T-helper 17 cell (primary cell): ENCODE measurements at regions not wholly inside any gene's neighbourhood (a gene's known extent, or its start where the extent isn't known, plus 50 kb on each side); places are given as distances from the start of the nearest gene placed in this dataset.

Experiments used
- ATAC-seq: fragments of 150-1000 bp; cut with Tn5 transposase; 2 replicates; pipeline ENCODE4 v1.10.0; 2021; ENCODE audit warnings: mild to moderate bottlenecking, moderate library complexity
- DNase-seq, 3 donors: peaks; one replicate each; pipeline versions ENCODE4 v3.0.0 to v3.0.0-alpha.2; 2020 to 2021
- H3K9me3 ChIP-seq: one replicate; pipeline ENCODE4 v1.7.0; 2013; ENCODE audit warnings: low read length, mild to moderate bottlenecking; ENCODE audit not compliant: control insufficient read depth, poor library complexity, severe bottlenecking
- H3K27ac Mint-ChIP-seq: one replicate; pipeline ENCODE4 v1.8.0; 2022; ENCODE audit warnings: mild to moderate bottlenecking, moderate library complexity, mixed read lengths
- H3K27me3 Mint-ChIP-seq: one replicate; pipeline ENCODE4 v1.8.0; 2022; ENCODE audit warnings: mixed read lengths
- H3K36me3 Mint-ChIP-seq: one replicate; pipeline ENCODE4 v1.8.0; 2022; ENCODE audit warnings: low read depth, mixed read lengths
- H3K4me1 Mint-ChIP-seq: one replicate; pipeline ENCODE4 v1.8.0; 2022; ENCODE audit warnings: mild to moderate bottlenecking, mixed read lengths
- H3K4me3 Mint-ChIP-seq: one replicate; pipeline ENCODE4 v1.8.0; 2022; ENCODE audit warnings: mild to moderate bottlenecking, moderate library complexity, mixed read lengths

DNA sequence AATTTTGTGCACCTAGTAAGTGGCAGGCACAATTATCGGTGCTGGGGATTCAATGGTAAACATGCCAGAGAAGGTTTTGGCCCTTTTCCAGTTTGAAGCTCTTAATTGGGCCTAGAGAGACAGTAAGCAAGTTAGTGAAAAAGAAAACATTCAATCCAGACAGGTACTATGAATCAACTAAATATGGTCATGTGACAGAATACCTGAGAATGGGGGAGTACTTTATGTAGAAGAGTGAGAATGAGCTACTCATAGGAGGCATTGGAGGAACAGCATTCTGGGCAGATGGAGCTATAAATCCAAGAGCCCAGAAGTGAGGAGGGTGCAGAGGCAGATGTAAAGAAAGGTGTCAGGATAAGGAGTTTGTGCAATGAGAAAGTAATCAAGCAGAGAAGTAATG lies 1017.9 kb downstream of the ADGRL2 start:
- H3K4me3 Mint-ChIP-seq: peak overlapping the region; percentile 10

DNA sequence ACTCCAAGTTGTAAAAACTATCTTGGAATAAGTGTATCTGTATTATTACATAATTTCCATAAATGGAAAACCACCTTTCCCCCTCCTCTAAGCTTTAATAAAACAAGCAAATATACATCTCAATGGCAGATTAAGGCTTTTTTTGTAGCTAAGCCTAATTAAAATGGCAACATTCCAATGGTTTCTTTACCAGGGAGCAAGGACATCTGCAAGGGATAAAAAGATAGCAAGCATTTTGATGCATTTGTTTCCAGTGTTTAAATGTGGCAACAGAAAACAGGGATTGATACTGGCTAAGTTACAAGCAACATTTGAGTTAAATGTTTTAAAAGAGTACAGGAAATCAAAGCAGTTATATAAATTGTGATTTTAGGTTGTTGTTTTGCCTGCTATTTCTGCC lies 1012.7 kb downstream of the ADGRL2 start:
- DNase-seq: no peak
- no peaks in the 10 kb centered on the region for H3K27me3 Mint-ChIP-seq
- H3K27ac Mint-ChIP-seq: no peak overlapping the region

More for the DNA sequence above, 1017.9 kb downstream of the ADGRL2 start:
- no peak overlapping the region for H3K27ac Mint-ChIP-seq
- H3K36me3 Mint-ChIP-seq: no peaks in the 10 kb centered on the region
- DNase-seq (no peak), ATAC-seq (no peak)
- H3K27me3 Mint-ChIP-seq: no peaks in the 10 kb centered on the region
- H3K4me1 Mint-ChIP-seq: peaks cover 13% of the 10 kb centered on the region
- no peaks in the 10 kb centered on the region for H3K9me3 ChIP-seq

DNA sequence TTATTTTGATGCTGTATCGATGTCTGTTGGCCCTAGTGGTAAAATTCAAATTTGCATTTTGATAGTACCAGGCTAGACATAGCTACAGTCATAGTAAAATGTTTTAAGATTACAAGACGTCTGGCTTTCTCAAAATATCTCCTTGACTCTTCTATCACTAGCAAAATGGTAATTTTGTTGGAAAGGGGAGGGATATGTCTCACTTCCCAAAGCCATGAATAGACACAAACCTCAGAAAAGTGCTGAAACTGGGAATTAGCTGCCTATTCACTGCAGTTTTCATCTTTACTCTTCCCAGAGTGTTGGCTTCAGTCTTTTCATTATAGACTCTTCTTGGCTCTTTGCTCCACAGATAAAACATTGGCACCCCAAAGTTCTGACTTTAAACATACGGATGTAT lies 1009.9 kb downstream of the ADGRL2 start:
- no peak for ATAC-seq
- Mint-ChIP-seq H3K36me3 (no peaks in the 10 kb centered on the region), H3K27ac (no peak overlapping the region), H3K27me3 (no peaks in the 10 kb centered on the region), H3K4me3 (no peak overlapping the region), H3K4me1 (no peaks in the 10 kb centered on the region)
- H3K9me3 ChIP-seq: no peaks in the 10 kb centered on the region
- no peak for DNase-seq

More for the DNA sequence above, 1012.7 kb downstream of the ADGRL2 start:
- no peak for ATAC-seq
- no peaks in the 10 kb centered on the region for H3K9me3 ChIP-seq
- Mint-ChIP-seq H3K36me3 (no peaks in the 10 kb centered on the region), H3K4me3 (no peak overlapping the region), H3K4me1 (no peaks in the 10 kb centered on the region)

DNA sequence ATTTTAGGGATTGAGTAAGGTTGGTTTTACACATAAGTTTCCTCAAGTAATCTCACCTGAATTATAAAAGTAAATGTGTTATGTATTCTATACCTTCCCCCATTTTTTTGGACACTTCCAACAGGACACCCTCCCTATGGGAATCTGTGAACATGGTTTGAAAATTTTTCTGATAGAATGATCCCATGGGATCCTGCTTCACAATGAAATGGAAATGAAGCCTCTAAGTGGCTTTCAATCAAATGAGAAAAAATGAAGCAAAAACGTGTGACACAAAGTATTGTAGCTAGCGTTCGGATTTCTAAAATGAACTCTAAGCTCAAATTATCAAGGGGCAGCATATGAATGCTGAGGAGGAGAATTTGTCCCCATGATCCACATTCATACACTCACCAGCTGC lies 1006.8 kb downstream of the ADGRL2 start:
- no peaks in the 10 kb centered on the region for H3K36me3 Mint-ChIP-seq
- H3K27ac Mint-ChIP-seq: no peak overlapping the region
- H3K9me3 ChIP-seq: no peaks in the 10 kb centered on the region
- no peaks in the 10 kb centered on the region for H3K4me1 Mint-ChIP-seq
- H3K4me3 Mint-ChIP-seq: no peak overlapping the region
- no peak for DNase-seq
- no peaks in the 10 kb centered on the region for H3K27me3 Mint-ChIP-seq
- ATAC-seq: no peak

- Mint-ChIP-seq H3K4me1 (no peaks in the 10 kb centered on the region), H3K27me3 (no peaks in the 10 kb centered on the region), H3K27ac (no peak overlapping the region), H3K36me3 (no peaks in the 10 kb centered on the region), H3K4me3 (no peak overlapping the region)
- H3K9me3 ChIP-seq: no peaks in the 10 kb centered on the region
- DNase-seq (no peak), ATAC-seq (no peak)
Measured at GRCh38 chr1:82806133-82806532, 1005.4 kb downstream of the ADGRL2 start.

- Mint-ChIP-seq H3K4me1 (no peaks in the 10 kb centered on the region), H3K4me3 (no peak overlapping the region), H3K27me3 (no peaks in the 10 kb centered on the region), H3K36me3 (no peaks in the 10 kb centered on the region), H3K27ac (no peak overlapping the region)
- ATAC-seq (no peak), DNase-seq (no peak)
- no peaks in the 10 kb centered on the region for H3K9me3 ChIP-seq
Measured at GRCh38 chr1:82801176-82801575, 1000.4 kb downstream of the ADGRL2 start.

DNA sequence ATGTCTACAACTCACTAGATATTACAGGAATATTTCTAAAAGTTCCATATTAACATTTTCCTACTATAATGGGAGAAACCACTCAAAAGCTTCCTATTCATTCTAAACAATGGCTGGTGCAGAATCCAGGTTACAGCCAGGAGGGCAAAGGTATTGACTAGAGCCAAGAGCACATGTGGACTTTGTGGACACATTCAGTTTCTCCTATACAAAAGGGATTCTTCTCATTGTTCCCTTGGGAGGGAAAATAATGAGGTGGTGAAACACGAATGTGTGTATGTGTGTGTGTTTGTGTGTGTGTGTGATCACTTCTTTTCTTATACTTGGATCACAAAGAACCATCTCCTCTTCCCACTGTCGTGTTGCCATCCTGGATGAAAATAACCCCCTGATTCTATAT lies 1000.0 kb downstream of the ADGRL2 start:
- Mint-ChIP-seq H3K4me3 (no peak overlapping the region), H3K27me3 (no peaks in the 10 kb centered on the region), H3K36me3 (no peaks in the 10 kb centered on the region), H3K4me1 (no peaks in the 10 kb centered on the region), H3K27ac (no peak overlapping the region)
- H3K9me3 ChIP-seq: no peaks in the 10 kb centered on the region
- ATAC-seq (no peak), DNase-seq (no peak)

DNA sequence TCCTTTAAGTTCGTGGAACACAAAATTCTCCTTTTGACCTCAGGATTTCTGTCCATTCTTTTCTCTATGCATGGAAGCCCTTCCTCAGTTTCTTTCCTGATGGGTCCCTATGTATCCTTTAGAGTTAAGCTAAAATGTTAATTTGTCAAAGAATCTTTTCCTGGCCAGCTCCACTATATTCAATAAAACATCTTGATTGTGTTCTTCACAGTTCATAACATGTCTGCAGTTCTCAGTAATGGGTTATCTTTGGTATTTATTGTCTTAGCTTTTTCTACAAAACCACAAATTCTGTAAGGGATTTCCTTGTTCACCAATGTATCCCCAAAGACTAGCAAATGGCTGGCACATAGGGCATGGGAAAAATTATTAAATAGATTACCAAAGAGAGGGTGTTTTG lies 998.5 kb downstream of the ADGRL2 start:
- no peaks in the 10 kb centered on the region for H3K27me3 Mint-ChIP-seq
- H3K9me3 ChIP-seq: no peaks in the 10 kb centered on the region
- no peak overlapping the region for H3K27ac Mint-ChIP-seq
- H3K36me3 Mint-ChIP-seq: no peaks in the 10 kb centered on the region
- DNase-seq (no peak), ATAC-seq (no peak)
- H3K4me3 Mint-ChIP-seq: no peak overlapping the region
- H3K4me1 Mint-ChIP-seq: no peaks in the 10 kb centered on the region

DNA sequence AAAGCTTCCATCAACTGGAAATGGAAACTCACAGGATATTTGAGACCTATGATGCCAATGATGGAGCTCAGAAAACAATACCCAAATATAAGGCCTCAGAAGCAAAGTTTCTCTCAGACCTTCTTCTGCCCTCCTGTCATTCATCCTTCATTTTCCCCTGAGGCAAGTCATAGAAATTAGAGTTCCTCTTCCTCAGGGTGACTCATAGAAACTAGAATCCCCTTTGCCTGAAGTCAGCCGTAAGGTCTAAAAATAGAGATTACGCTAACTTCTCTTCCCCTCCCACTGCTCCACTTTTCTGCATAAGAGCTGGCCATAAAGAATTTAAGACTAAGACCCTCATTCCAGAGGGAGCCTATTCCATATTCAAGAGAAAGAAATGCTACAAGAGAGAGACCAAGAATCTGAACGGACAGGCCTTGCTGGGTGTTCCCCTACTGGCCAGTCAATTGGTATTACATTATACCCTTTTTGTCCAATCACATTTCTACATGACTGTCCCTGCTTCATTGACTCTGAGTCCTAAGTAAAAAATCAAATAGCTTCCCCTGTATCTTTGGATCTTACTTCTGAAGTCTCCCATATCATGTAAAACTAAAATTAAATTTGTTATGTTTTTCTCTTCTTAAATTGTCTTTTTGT lies 994.9 kb downstream of the ADGRL2 start:
- Mint-ChIP-seq H3K4me1 (no peaks in the 10 kb centered on the region), H3K27ac (no peak overlapping the region), H3K36me3 (no peaks in the 10 kb centered on the region), H3K4me3 (no peak overlapping the region), H3K27me3 (no peaks in the 10 kb centered on the region)
- ATAC-seq (no peak), DNase-seq (no peak)
- no peaks in the 10 kb centered on the region for H3K9me3 ChIP-seq

DNA sequence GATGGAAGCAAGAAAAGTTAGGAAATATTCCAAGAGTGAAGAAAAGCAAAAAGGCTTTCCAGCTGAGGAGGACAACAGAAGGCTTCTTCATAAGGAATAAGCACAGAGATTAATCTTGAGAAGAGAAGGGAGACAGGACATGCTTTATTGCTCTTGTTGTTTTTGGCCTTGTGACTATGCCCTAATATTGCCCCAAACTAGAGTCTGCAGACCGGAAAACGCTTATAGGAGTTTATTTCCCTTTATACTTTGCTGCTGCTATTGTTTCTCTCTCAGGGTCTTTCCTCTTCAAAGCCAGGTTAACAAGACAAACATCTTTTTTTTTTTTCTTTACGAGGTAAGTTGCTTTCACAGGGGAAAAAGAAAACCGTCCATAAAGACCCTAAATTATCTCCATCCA lies 991.4 kb downstream of the ADGRL2 start:
- H3K36me3 Mint-ChIP-seq: no peaks in the 10 kb centered on the region
- ATAC-seq (no peak), DNase-seq (no peak)
- no peak overlapping the region for H3K27ac Mint-ChIP-seq
- H3K9me3 ChIP-seq: no peaks in the 10 kb centered on the region
- H3K27me3 Mint-ChIP-seq: no peaks in the 10 kb centered on the region
- H3K4me1 Mint-ChIP-seq: no peaks in the 10 kb centered on the region
- no peak overlapping the region for H3K4me3 Mint-ChIP-seq

- H3K27me3 Mint-ChIP-seq: no peaks in the 10 kb centered on the region
- no peaks in the 10 kb centered on the region for H3K9me3 ChIP-seq
- no peaks in the 10 kb centered on the region for H3K36me3 Mint-ChIP-seq
- H3K4me1 Mint-ChIP-seq: no peaks in the 10 kb centered on the region
- no peak overlapping the region for H3K4me3 Mint-ChIP-seq
- ATAC-seq (no peak), DNase-seq (no peak)
- no peak overlapping the region for H3K27ac Mint-ChIP-seq
Measured at GRCh38 chr1:82790556-82790955, 989.8 kb downstream of the ADGRL2 start.

DNA sequence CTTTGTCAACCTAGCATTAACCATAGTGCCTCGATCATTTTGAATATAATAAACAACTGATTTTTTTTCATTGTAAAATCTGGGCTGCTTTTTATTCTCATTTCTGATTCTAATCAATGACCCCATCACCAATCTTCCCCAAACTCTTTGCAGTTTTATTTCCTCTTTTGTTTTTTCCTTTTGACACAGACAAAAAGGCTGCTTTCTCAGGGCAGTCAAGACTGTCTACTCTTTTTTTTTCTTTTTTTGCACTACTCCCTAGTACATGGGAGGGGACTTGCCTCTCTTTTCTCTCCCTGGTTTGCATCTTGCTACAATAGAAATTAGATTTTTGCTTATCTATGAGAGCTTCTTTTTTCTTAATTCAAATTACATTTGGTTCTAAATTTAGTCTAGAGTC lies 987.9 kb downstream of the ADGRL2 start:
- no peak for ATAC-seq
- no peak overlapping the region for H3K27ac Mint-ChIP-seq
- no peaks in the 10 kb centered on the region for H3K27me3 Mint-ChIP-seq

GRCh38 chr1:82788038-82788437 lies 987.3 kb downstream of the ADGRL2 start:
- H3K4me3 Mint-ChIP-seq: no peak overlapping the region
- no peak overlapping the region for H3K27ac Mint-ChIP-seq
- H3K27me3 Mint-ChIP-seq: no peaks in the 10 kb centered on the region

More for the DNA sequence above, 987.9 kb downstream of the ADGRL2 start:
- no peaks in the 10 kb centered on the region for H3K36me3 Mint-ChIP-seq
- H3K4me1 Mint-ChIP-seq: no peaks in the 10 kb centered on the region
- H3K4me3 Mint-ChIP-seq: no peak overlapping the region
- DNase-seq: no peak
- no peaks in the 10 kb centered on the region for H3K9me3 ChIP-seq

DNA sequence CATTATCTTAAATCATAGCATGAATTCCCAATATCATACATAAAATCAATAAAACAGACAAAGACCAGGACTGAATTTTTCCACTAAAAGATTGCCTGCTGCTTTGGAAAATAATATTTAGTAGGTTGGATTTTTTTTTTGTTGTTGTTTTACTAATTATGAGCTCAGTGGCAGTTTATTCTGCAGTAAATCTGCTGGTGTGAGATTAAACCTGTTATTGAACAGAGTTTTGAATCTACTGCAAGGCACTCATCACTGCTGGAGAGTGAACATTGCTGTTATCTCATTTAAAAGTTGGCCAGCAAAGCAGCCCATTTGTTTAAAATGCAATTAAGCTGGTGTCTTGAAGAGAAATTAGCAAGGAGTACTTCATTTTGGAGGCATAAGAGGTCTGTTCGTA lies 986.1 kb downstream of the ADGRL2 start:
- H3K9me3 ChIP-seq: no peaks in the 10 kb centered on the region
- Mint-ChIP-seq H3K27me3 (no peaks in the 10 kb centered on the region), H3K27ac (no peak overlapping the region), H3K4me3 (no peak overlapping the region), H3K4me1 (no peaks in the 10 kb centered on the region), H3K36me3 (no peaks in the 10 kb centered on the region)
- no peak for ATAC-seq
- no peak for DNase-seq

More at GRCh38 chr1:82788038-82788437, 987.3 kb downstream of the ADGRL2 start:
- DNase-seq (no peak), ATAC-seq (no peak)
- H3K9me3 ChIP-seq: no peaks in the 10 kb centered on the region
- Mint-ChIP-seq H3K36me3 (no peaks in the 10 kb centered on the region), H3K4me1 (no peaks in the 10 kb centered on the region)
